OCI-LY1 (cell line): ENCODE measurements at regions not wholly inside any gene's neighbourhood (a gene's known extent, or its start where the extent isn't known, plus 50 kb on each side); places are given as distances from the start of the nearest gene placed in this dataset.

Source experiments
- H2AFZ ChIP-seq: fragments of 200-600 bp; sonication (generic), shearing (Covaris generic); 2 replicates; pipeline ENCODE4 v1.6.0; 2014; ENCODE audit warnings: antibody characterized with exemption, mild to moderate bottlenecking, low read length
- H3F3A ChIP-seq: fragments of 200-600 bp; sonication (generic), shearing (Covaris generic); 2 replicates; pipeline ENCODE4 v1.6.0; 2014; ENCODE audit warnings: mild to moderate bottlenecking, antibody characterized with exemption, low read length, moderate library complexity; ENCODE audit not compliant: insufficient read depth
- H3K27ac ChIP-seq: fragments of 200-600 bp; sonication (generic); 2 replicates; pipeline ENCODE4 v1.5.1; 2014; ENCODE audit warnings: low read length, mixed run types, mild to moderate bottlenecking, low read depth; ENCODE audit not compliant: poor library complexity, severe bottlenecking
- H3K27me3 ChIP-seq: fragments of 200-600 bp; sonication (generic); 2 replicates; pipeline ENCODE4 v1.6.0; 2014; ENCODE audit warnings: antibody characterized with exemption, mild to moderate bottlenecking, low read length, moderate library complexity; ENCODE audit not compliant: insufficient read depth
- H3K36me3 ChIP-seq: fragments of 200-600 bp; sonication (generic); 2 replicates; pipeline ENCODE4 v1.6.1; 2014; ENCODE audit warnings: mild to moderate bottlenecking, antibody characterized with exemption, low read length, moderate library complexity, mixed read lengths; ENCODE audit not compliant: insufficient read depth
- H3K4me1 ChIP-seq: fragments of 200-600 bp; sonication (generic); 2 replicates; pipeline ENCODE4 v1.5.1; 2014; ENCODE audit warnings: mild to moderate bottlenecking, low read length, moderate library complexity; ENCODE audit not compliant: insufficient read depth, severe bottlenecking
- H3K4me2 ChIP-seq: fragments of 200-600 bp; sonication (generic), shearing (Covaris generic); 2 replicates; pipeline ENCODE4 v1.6.1; 2014; ENCODE audit warnings: low read length
- H3K4me3 ChIP-seq: fragments of 200-600 bp; sonication (generic); 2 replicates; pipeline ENCODE4 v1.5.1; 2014; ENCODE audit warnings: low read length, low read depth, mild to moderate bottlenecking, mixed read lengths; ENCODE audit not compliant: poor library complexity, severe bottlenecking
- H3K79me2 ChIP-seq: fragments of 200-600 bp; shearing (Covaris generic); 2 replicates; pipeline ENCODE4 v1.6.1; 2016; ENCODE audit warnings: mixed run types, low read length, mixed read lengths; ENCODE audit not compliant: insufficient read depth
- H3K9ac ChIP-seq: fragments of 200-600 bp; sonication (generic), shearing (Covaris generic); 2 replicates; pipeline ENCODE4 v1.6.1; 2014; ENCODE audit warnings: mild to moderate bottlenecking, low read length, mixed read lengths
- H3K9me2 ChIP-seq: fragments of 200-600 bp; sonication (generic), shearing (Covaris generic); 2 replicates; pipeline ENCODE4 v1.6.1; 2014; ENCODE audit warnings: low read depth, mild to moderate bottlenecking, low read length, mixed read lengths
- H3K9me3 ChIP-seq: fragments of 200-600 bp; shearing (Covaris generic); 2 replicates; pipeline ENCODE4 v1.6.1; 2014; ENCODE audit warnings: low read length, mixed read lengths
- H4K20me1 ChIP-seq: fragments of 200-600 bp; sonication (generic), shearing (Covaris generic); 2 replicates; pipeline ENCODE4 v1.6.0; 2016; ENCODE audit warnings: mild to moderate bottlenecking, low read length; ENCODE audit not compliant: insufficient read depth
- EZH2 ChIP-seq: fragments of 200-600 bp; sonication (generic), shearing (Covaris generic); IDR thresholded peaks from 2 replicates; pipeline ENCODE4 v1.8.0; 2017; ENCODE audit warnings: borderline replicate concordance, mixed run types, mild to moderate bottlenecking, antibody characterized with exemption, low read length, moderate library complexity, mixed read lengths
- TF ChIP-seq, protein P1 (sequence below): fragments of 200-600 bp; sonication (generic), shearing (Covaris generic); IDR thresholded peaks from 2 replicates; pipeline ENCODE4 v1.5.1; 2017; ENCODE audit warnings: mild to moderate bottlenecking, antibody characterized with exemption, low read length, moderate library complexity, mixed read lengths

DNA sequence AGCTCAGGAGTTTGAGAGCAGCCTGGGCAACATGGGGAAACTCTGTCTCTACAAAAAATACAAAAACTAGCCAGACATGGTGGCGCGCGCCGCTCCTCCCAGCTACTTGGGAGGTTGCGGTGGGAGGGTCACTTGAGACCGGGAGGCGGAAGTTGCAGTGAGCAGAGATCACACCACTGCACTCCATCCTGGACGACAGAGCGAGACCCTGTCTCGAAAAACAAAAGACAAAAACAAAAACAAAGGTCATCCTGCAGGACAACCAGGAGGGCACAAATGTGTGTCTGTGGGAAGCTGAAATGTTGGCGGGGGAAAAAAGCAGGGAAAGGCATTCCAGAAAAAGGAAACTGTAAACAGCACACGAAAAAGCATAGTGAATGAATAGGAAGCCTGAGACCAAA is 104.1 kb upstream of the HNRNPU start:
- Histone ChIP-seq H3K9me3 (no peaks in the 10 kb centered on the region), H4K20me1 (no peaks in the 10 kb centered on the region), H3F3A (no peaks in the 10 kb centered on the region), H3K4me1 (peaks cover 18% of the 10 kb centered on the region), H3K79me2 (no peaks in the 10 kb centered on the region), H3K27me3 (0 out of 2 replicates have a peak, but pooled peaks cover 4% of the 10 kb centered on the region), H3K4me3 (no peak overlapping the region), H2AFZ (no peak overlapping the region), H3K27ac (no peak overlapping the region), H3K9me2 (no peaks in the 10 kb centered on the region), H3K36me3 (no peaks in the 10 kb centered on the region), H3K9ac (no peak overlapping the region), H3K4me2 (no peak overlapping the region)
- TF ChIP-seq EZH2, result no peak
- TF ChIP-seq, protein P1, sequence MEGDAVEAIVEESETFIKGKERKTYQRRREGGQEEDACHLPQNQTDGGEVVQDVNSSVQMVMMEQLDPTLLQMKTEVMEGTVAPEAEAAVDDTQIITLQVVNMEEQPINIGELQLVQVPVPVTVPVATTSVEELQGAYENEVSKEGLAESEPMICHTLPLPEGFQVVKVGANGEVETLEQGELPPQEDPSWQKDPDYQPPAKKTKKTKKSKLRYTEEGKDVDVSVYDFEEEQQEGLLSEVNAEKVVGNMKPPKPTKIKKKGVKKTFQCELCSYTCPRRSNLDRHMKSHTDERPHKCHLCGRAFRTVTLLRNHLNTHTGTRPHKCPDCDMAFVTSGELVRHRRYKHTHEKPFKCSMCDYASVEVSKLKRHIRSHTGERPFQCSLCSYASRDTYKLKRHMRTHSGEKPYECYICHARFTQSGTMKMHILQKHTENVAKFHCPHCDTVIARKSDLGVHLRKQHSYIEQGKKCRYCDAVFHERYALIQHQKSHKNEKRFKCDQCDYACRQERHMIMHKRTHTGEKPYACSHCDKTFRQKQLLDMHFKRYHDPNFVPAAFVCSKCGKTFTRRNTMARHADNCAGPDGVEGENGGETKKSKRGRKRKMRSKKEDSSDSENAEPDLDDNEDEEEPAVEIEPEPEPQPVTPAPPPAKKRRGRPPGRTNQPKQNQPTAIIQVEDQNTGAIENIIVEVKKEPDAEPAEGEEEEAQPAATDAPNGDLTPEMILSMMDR, result no peak

DNA sequence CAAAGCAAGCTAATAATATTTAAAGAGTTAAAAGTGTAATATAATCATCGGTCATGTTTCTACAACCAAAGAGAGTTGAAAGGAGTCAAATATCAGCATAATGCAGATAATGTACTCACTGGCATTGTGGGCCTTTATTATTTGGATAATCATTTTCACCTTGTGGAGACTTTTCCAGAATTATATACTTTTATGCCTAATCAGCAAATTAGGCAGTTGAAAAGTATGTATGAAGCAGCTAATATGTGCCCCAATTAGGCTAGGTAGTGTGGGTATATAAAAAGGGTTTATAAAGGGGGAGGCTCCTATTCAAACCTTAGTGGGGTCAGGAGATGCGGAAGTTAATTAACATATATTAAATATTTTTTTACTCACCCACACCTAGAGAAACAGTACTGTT is 102.8 kb upstream of the HNRNPU start:
- Histone ChIP-seq H3K4me1 (peaks cover 16% of the 10 kb centered on the region), H3K4me3 (no peak overlapping the region), H2AFZ (no peak overlapping the region), H4K20me1 (no peaks in the 10 kb centered on the region), H3K79me2 (no peaks in the 10 kb centered on the region), H3K27ac (no peak overlapping the region), H3F3A (no peaks in the 10 kb centered on the region), H3K4me2 (no peak overlapping the region), H3K27me3 (0 out of 2 replicates have a peak, but pooled peaks cover 4% of the 10 kb centered on the region), H3K9me2 (no peaks in the 10 kb centered on the region), H3K9ac (no peak overlapping the region), H3K36me3 (no peaks in the 10 kb centered on the region), H3K9me3 (no peaks in the 10 kb centered on the region)
- TF ChIP-seq, protein P1, result no peak
- TF ChIP-seq EZH2, result no peak

DNA sequence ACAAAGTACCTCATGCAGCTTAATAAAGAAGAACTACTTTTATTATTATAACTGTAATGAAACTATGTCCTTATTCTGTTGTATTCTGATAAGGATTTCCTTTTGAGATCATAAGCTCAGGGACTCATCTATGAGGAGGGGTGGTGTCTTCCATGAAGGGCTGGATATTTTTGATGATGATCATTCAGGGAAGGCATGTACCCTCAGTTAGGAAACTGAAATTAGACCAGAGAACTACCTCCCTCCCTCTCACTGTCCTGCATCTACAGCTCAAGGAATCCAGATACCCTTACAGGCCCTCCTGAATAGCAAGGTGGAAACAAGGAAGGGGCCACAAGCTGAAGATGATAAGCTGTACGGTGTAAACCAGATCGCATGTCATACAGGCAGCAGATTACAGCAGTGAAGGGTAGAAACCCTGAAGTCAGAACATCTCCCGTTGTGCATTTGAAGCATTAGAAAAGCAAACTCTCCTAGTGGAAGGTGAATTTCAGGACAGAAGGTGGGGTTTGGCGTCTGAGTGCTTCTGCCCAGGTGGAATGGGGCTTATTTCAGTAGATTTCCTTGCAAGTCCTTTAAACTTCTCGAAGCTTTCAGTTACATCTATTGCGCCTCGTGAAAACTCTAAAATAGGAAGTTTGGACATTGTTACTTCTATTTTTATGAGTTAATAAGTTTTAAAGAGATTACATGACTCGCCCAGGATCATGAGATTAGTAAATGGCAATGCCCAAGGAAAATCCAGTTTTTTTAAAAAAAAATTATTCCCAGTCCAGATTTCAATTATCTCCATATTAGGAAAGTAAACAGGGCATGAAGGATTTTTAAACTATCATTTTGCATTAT is 101.1 kb upstream of the HNRNPU start:
- no peak overlapping the region for H3K9ac ChIP-seq
- no peak for TF ChIP-seq EZH2
- TF ChIP-seq, protein P1, result no peak
- peaks cover 7% of the 10 kb centered on the region for H3K4me1 ChIP-seq
- H3K79me2 ChIP-seq, result no peaks in the 10 kb centered on the region
- no peaks in the 10 kb centered on the region for H4K20me1 ChIP-seq
- H2AFZ ChIP-seq, result no peak overlapping the region
- no peaks in the 10 kb centered on the region for H3K36me3 ChIP-seq
- no peaks in the 10 kb centered on the region for H3K9me3 ChIP-seq
- no peak overlapping the region for H3K27ac ChIP-seq
- 0 out of 2 replicates have a peak, but pooled peaks cover 4% of the 10 kb centered on the region for H3K27me3 ChIP-seq
- no peak overlapping the region for H3K4me3 ChIP-seq
- H3F3A ChIP-seq, result no peaks in the 10 kb centered on the region
- H3K4me2 ChIP-seq, result no peak overlapping the region
- no peaks in the 10 kb centered on the region for H3K9me2 ChIP-seq
